ENCODE measurements at regions not wholly inside any gene's neighbourhood (a gene's known extent, or its start where the extent isn't known, plus 50 kb on each side); places are given as distances from the start of the nearest gene placed in this dataset.

- DNase-seq (ENCODE audit: low read depth): no peak
- POLR2A ChIA-PET: no interaction called here
- CTCF ChIA-PET: no interaction called here
- no peak for TF ChIP-seq CTCF (IDR thresholded peaks at IDR 0.05; ENCODE audit: insufficient read depth, low read depth, low read length)
- H3K4me3 ChIP-seq (ENCODE audit: low read depth, low read length): no peak overlapping the region
- no peaks in the 10 kb centered on the region for H3K36me3 ChIP-seq (ENCODE audit: control insufficient read depth, insufficient read depth, low read length)
- no peaks in the 10 kb centered on the region for H3K27me3 ChIP-seq (ENCODE audit: control insufficient read depth, insufficient read depth, low read length)
Measured at GRCh38 chr13:108383667-108384066, 114.1 kb downstream of the TNFSF13B start.

- POLR2A ChIA-PET: no interaction called here
- DNase-seq (ENCODE audit: low read depth): no peak
- H3K27me3 ChIP-seq (ENCODE audit: control insufficient read depth, insufficient read depth, low read length): no peaks in the 10 kb centered on the region
- H3K36me3 ChIP-seq (ENCODE audit: control insufficient read depth, insufficient read depth, low read length): no peaks in the 10 kb centered on the region
- TF ChIP-seq CTCF (IDR thresholded peaks at IDR 0.05; ENCODE audit: insufficient read depth, low read depth, low read length): no peak
- CTCF ChIA-PET: no interaction called here
- no peak overlapping the region for H3K4me3 ChIP-seq (ENCODE audit: low read depth, low read length)
Measured at GRCh38 chr13:108387156-108387555, 117.6 kb downstream of the TNFSF13B start.

- no peak for TF ChIP-seq CTCF (IDR thresholded peaks at IDR 0.05; ENCODE audit: insufficient read depth, low read depth, low read length)
Measured at GRCh38 chr13:108402850-108403249, 133.3 kb downstream of the TNFSF13B start.

GRCh38 chr13:108407495-108407894 lies 138.0 kb downstream of the TNFSF13B start:
- POLR2A ChIA-PET: no interaction called here
- CTCF ChIA-PET: no interaction called here
- Histone ChIP-seq H3K27me3 (ENCODE audit: control insufficient read depth, insufficient read depth, low read length) (no peaks in the 10 kb centered on the region), H3K36me3 (ENCODE audit: control insufficient read depth, insufficient read depth, low read length) (no peaks in the 10 kb centered on the region), H3K4me3 (ENCODE audit: low read depth, low read length) (no peak overlapping the region)
- DNase-seq (ENCODE audit: low read depth): no peak
- no peak for TF ChIP-seq CTCF (IDR thresholded peaks at IDR 0.05; ENCODE audit: insufficient read depth, low read depth, low read length)

More at GRCh38 chr13:108402850-108403249, 133.3 kb downstream of the TNFSF13B start:
- Histone ChIP-seq H3K36me3 (ENCODE audit: control insufficient read depth, insufficient read depth, low read length) (no peaks in the 10 kb centered on the region), H3K27me3 (ENCODE audit: control insufficient read depth, insufficient read depth, low read length) (no peaks in the 10 kb centered on the region), H3K4me3 (ENCODE audit: low read depth, low read length) (no peak overlapping the region)
- ChIA-PET POLR2A (no interaction called here), CTCF (no interaction called here)
- no peak for DNase-seq (ENCODE audit: low read depth)

GRCh38 chr13:108408672-108409071 lies 139.2 kb downstream of the TNFSF13B start:
- H3K36me3 ChIP-seq (ENCODE audit: control insufficient read depth, insufficient read depth, low read length): no peaks in the 10 kb centered on the region
- ChIA-PET POLR2A (no interaction called here), CTCF (no interaction called here)
- no peak for TF ChIP-seq CTCF (IDR thresholded peaks at IDR 0.05; ENCODE audit: insufficient read depth, low read depth, low read length)
- H3K27me3 ChIP-seq (ENCODE audit: control insufficient read depth, insufficient read depth, low read length): no peaks in the 10 kb centered on the region
- no peak for DNase-seq (ENCODE audit: low read depth)
- no peak overlapping the region for H3K4me3 ChIP-seq (ENCODE audit: low read depth, low read length)

All from BJ (cell line).